ENCODE measurements at regions not wholly inside any gene's neighbourhood (a gene's known extent, or its start where the extent isn't known, plus 50 kb on each side); places are given as distances from the start of the nearest gene placed in this dataset.

GRCh38 chr2:215556979-215557378 lies 121.1 kb upstream of the FN1 start:
- TF ChIP-seq CTCF (conservative IDR thresholded peaks at IDR 0.05; ENCODE audit: low read depth, low read length), result no peak
- no peak for TF ChIP-seq EZH2 (IDR thresholded peaks at IDR 0.05; ENCODE audit: low read length, unreplicated experiment)
- no peak for TF ChIP-seq EZH2phosphoT487 (IDR thresholded peaks at IDR 0.05; ENCODE audit: borderline replicate concordance, low read length)
